Nucleus accumbens (tissue), 56 donors: ENCODE measurements at regions not wholly inside any gene's neighbourhood (a gene's known extent, or its start where the extent isn't known, plus 50 kb on each side); places are given as distances from the start of the nearest gene placed in this dataset.

Source experiments
- DNase-seq, 56 donors: peaks; one replicate each; lab custom pipeline; 2025; lab: John Stamatoyannopoulos, UW

GRCh38 chr17:77884019-77884418 is 74.5 kb upstream of the TNRC6C start:
- DNase-seq: peak; percentile 39 to 97 (median 88)

DNA sequence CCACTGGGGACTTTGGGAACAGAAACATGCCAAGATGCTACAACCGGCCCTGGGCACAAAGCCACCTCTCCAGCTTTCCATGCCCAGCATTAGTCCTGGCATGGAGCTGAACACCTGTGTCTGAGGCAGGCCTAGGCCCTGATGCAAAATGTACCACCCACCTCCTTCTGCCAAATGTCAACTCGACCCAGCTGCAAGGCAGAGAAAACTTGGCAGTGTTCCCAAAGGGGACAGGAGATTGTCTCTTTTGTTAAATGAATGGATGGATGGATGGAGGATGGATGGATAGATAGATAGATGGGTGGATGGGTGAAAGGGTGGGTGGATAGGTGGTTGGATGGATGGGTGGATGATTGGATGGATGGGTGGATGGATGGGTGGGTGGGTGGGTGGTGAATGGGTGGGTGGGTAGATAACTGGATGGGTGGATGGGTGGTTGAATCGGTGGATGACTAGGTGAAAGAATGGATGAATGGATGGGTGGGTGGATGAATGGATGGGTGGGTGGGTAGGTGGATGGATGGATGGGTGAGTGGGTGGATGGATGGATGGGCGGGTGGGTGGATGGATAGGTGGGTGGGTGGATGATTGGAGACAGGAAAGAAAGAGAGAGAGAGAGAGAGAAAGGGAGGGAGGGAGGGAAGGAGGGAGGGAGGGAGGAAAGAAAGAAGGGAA is 73.4 kb upstream of the TNRC6C start:
- DNase-seq: peak in 1 of 56 donors; percentile 17

DNA sequence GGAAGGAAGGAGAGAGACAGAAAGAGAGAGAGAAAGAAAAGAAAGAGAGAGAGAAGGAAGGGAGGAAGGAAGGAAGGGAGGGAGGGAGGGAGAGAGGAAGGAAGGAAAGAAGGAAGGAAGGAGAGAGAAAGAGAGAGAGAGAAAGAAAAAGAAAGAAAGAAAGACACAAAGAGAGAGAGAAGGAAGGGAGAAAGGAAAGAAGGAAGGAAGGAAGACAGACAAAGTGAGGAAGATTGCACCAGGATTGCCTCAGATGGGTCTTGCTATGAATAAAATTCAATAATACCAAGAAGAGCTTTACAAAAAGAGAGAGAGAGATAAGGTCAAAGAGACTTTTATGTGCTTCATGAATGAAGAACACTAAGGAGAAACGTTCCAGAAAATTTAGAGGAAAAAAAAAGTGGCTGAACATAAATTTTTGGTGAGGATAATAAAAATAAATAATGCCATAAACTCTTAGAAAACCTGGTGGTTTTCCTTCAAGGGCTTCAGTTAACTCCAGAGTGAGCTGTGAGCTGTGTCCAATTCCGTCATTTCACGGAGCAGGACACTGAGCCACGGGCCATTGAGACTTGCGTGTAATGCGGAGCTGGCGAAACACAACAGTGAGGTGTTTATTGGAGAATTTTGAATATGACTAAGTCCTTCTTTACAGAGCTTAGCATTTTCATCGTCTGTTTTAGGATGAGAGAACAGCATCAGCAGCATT is 72.7 kb upstream of the TNRC6C start:
- peak in 1 of 56 donors; percentile 9 for DNase-seq

- no peak for DNase-seq
Measured at GRCh38 chr17:77886387-77886728, 72.1 kb upstream of the TNRC6C start.

GRCh38 chr17:77887110-77887463 is 71.4 kb upstream of the TNRC6C start:
- peak in 1 of 56 donors; percentile 27 for DNase-seq

GRCh38 chr17:77887464-77888241 is 70.8 kb upstream of the TNRC6C start:
- DNase-seq: peak in 48 of 56 donors; percentile 13 to 83 (median 61)

DNA sequence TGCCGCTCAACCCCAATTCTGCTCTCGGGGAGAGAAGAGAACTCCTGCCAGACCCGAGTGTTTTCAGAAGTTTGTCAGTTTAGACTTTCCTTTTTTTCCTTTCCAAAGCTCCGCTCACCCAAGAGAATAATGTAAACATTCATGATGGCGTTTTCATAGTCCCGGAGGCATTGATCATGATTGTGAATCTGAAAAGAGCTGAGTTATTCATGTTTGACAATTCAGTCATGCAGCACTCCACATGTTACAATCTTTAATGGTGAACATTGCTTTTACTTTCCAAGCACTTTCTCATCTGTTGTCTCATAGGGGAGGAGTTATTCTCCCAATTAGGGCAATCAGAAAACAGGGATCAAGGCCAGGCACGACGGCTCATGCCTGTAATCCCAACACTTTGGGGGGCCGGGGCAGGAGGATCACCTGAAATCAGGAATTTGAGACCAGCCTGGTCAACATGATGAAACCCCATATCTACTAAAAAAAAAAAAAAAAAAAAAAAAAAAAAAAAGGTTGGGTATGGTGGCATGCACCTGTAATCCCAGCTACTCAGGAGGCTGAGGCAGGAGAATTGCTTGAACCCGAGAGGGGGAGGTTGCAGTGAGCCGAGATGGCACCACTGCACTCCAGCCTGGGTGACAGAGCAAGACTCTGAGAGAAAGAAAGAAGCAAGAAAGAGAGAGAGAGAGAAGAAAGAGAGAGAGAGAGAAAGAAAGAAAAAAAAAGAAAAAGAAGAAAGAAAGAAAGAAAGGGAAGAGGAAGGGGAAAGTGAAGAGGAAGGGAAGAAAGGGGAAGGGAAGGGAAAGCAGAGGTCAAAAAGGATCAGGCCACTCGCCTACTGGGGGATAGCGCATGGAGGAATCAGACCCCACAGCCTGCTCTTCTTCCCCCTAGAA is 70.0 kb upstream of the TNRC6C start:
- no peak for DNase-seq

DNA sequence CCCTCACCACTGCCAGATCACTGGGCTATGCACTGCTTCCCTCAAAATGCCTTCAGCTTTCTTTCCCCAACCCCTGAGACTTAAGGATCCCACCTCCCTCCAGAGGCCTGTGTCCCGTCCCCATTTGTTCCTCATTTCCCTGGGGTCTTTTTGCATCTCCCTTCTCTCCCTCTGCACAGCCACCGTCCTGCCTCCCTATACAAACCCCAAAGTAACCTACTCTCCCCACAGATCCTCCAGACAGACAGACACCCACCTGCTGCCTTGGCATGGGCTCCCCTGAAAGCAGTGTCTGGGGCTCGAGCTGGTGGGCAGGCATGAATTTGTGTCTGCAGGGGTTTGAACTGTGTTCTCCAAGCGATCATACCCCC is 69.4 kb upstream of the TNRC6C start:
- no peak for DNase-seq

- DNase-seq: no peak
Measured at GRCh38 chr17:77889866-77890760, 68.4 kb upstream of the TNRC6C start.

- no peak for DNase-seq
Measured at GRCh38 chr17:77890771-77891170, 67.7 kb upstream of the TNRC6C start.

DNA sequence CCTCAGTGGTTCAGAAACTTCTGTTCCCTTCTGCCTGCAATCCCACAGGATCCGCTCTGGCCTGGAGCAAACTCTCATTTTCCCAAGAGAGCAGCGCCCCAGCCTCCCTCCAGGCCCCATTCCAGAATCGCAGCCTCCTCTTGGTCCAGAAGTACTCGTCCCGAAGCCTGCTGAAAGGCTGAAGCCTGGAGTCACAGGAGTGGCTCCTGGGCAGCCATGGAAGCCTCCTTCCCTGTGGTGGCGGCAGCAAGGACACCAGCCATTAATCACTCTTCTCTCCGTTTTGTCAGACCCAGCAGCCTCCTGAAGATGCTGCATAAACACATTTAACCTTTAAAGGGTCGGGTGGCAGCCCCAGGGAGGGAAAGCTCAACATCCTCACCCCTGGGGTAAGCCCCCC is 66.9 kb upstream of the TNRC6C start:
- DNase-seq: no peak

GRCh38 chr17:77892031-77892430 is 66.5 kb upstream of the TNRC6C start:
- DNase-seq: no peak

GRCh38 chr17:77892469-77893143 is 65.9 kb upstream of the TNRC6C start:
- no peak for DNase-seq

GRCh38 chr17:77893144-77894044 is 65.1 kb upstream of the TNRC6C start:
- no peak for DNase-seq

DNA sequence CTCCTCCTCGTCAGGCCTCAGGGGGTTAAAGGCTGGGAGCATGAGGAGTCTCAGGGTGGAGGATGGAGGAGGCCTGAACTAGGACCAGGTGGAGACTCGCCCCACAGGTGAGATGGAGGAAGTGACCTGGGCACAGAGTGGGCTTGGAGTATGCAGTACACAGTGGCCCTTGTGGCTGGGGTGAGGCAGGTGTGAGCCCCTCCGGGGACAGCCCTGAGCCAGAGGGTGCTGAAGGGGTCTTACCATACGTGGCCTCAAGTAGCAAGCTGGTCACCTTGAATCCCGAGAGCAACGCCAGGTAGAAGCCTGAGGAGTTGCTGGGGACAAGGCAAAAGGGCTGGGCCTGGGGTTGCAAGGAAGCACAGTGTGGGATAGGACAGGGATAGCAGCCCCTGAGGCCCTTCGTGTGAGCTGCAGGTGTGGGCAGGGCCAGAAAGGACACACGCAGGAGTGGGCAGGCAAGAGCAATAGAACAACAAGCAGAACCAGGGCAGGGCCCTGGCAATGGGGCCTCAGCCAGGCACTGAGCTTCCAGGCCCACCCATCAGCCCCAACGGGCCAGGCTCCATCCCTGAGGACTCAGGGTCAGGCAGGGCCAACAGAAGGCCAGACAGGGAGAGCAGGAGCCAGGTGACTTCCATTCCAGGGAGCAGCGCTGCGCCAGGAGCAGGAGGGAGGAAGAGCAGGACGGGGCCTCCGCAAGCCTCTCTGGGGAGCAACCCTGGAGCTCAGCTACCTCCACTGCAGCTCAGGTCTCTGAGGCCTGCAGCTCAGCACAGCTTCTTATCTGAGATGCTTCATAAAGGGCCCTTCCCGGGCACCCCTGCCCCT is 64.2 kb upstream of the TNRC6C start:
- no peak for DNase-seq

DNA sequence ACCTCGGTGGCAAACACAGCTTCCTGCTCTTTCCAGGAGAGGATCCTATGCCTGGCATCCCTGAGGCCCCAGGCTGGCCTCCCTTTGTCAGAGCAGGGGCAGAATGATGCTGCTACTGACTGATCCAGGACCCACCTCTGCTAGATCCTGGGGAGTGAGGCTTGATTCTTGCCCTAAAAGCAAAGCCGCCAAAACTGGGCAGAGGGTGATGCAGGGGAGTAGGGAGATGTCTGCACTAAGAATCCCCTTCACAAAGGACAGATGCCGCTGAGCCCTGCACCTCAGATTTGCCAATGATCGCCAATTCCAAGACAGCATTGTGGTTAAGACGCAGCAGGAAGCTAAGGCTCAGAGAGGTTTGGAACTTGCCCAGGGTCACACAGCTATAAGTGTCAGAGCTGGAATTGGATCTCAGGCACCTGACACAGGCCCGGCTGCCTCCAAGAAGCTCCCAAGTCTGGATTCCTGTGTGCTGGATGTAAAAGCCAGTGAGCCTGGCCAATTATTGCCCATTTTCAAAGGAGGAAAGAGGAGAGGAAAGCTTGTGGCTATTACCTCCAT is 60.7 kb upstream of the TNRC6C start:
- DNase-seq: no peak
